H1 (cell line): ENCODE measurements at regions not wholly inside any gene's neighbourhood (a gene's known extent, or its start where the extent isn't known, plus 50 kb on each side); places are given as distances from the start of the nearest gene placed in this dataset.

Experiments
- CTCF ChIA-PET: fragments of 300-600 bp; sonication (Branson Sonifier 250); formaldehyde crosslinking; loops from one replicate; lab custom pipeline; 2021; ENCODE audit not compliant: partially characterized antibody; lab: Charles Lee
- POLR2A ChIA-PET: fragments of 300-600 bp; sonication (Branson Sonifier 250); formaldehyde crosslinking; loops from one replicate; lab custom pipeline; 2021; ENCODE audit warnings: inconsistent platforms; ENCODE audit not compliant: partially characterized antibody; lab: Charles Lee
- DNase-seq, 2 experiments: peaks; one replicate each; pipeline versions ENCODE4 v3.0.0 to v3.0.0-alpha.2; 2010 to 2022; ENCODE audit warnings: low spot score in 2 of 2, low read depth in 1 of 2, mixed read lengths in 1 of 2
- FAIRE-seq: peaks from 2 replicates; lab custom pipeline; 2011; peaks lifted over from hg19 to GRCh38; lab: Jason Lieb, UNC
- H2AFZ ChIP-seq: 2 replicates; pipeline ENCODE4 v1.8.1; 2012; ENCODE audit warnings: low read length, inconsistent platforms
- H2AK5ac ChIP-seq: 2 replicates; pipeline ENCODE4 v1.6.1; 2013; ENCODE audit warnings: low read depth, low read length
- H2BK120ac ChIP-seq: replicated peaks from 2 replicates; pipeline ENCODE3; 2013; ENCODE audit warnings: low read depth, low read length, inconsistent platforms
- H2BK12ac ChIP-seq: 2 replicates; pipeline ENCODE4 v1.6.1; 2013; ENCODE audit warnings: low read depth, low read length
- H2BK15ac ChIP-seq: 2 replicates; pipeline ENCODE4 v1.6.1; 2013; ENCODE audit warnings: low read length
- H2BK20ac ChIP-seq: 2 replicates; pipeline ENCODE4 v1.6.1; 2013; ENCODE audit warnings: low read length
- H2BK5ac ChIP-seq: 2 replicates; pipeline ENCODE4 v1.6.1; 2013; ENCODE audit warnings: low read depth, low read length
- H3K14ac ChIP-seq: 2 replicates; pipeline ENCODE4 v1.6.1; 2013; ENCODE audit warnings: inconsistent platforms; ENCODE audit not compliant: insufficient read length
- H3K18ac ChIP-seq: 2 replicates; pipeline ENCODE4 v1.6.1; 2013; ENCODE audit warnings: low read length; ENCODE audit errors: extremely low read depth
- H3K23ac ChIP-seq: 2 replicates; pipeline ENCODE4 v1.6.1; 2013; ENCODE audit warnings: inconsistent platforms; ENCODE audit not compliant: insufficient read length
- H3K23me2 ChIP-seq: 2 replicates; pipeline ENCODE4 v1.6.1; 2013; ENCODE audit warnings: low read depth, low read length
- H3K27ac ChIP-seq: 2 replicates; pipeline ENCODE4 v1.6.1; 2011; ENCODE audit warnings: low read depth, low read length, inconsistent platforms
- H3K27me3 ChIP-seq, 4 experiments: replicated peaks in 1 of 4; 1 replicate in 1 of 4; 2 replicates in 3 of 4; pipeline versions ENCODE4 v1.6.1 to v1.8.1; 2011 to 2013; ENCODE audit warnings: low read length in 3 of 4, mild to moderate bottlenecking in 3 of 4, inconsistent platforms in 2 of 4, mixed read lengths in 2 of 4, moderate library complexity in 1 of 4; ENCODE audit not compliant: control insufficient read depth in 3 of 4, insufficient read depth in 3 of 4; ENCODE audit errors: extremely low read depth in 1 of 4
- H3K36me3 ChIP-seq, 4 experiments: 2 replicates each; pipeline versions ENCODE4 v1.6.1 to v1.8.1; 2011 to 2013; ENCODE audit warnings: mild to moderate bottlenecking in 4 of 4, low read length in 3 of 4, moderate library complexity in 2 of 4, control low read depth in 1 of 4, inconsistent platforms in 1 of 4; ENCODE audit not compliant: insufficient read depth in 4 of 4, control insufficient read depth in 2 of 4
- H3K4ac ChIP-seq: replicated peaks from 2 replicates; pipeline ENCODE3; 2013; ENCODE audit warnings: low read length, low read depth, mixed read lengths, inconsistent platforms; ENCODE audit not compliant: insufficient read length
- H3K4me1 ChIP-seq, 4 experiments: replicated peaks in 1 of 4; 1 replicate in 1 of 4; 2 replicates in 3 of 4; pipeline versions ENCODE4 v1.6.1 to v1.8.1; 2011 to 2013; ENCODE audit warnings: low read length in 3 of 4, inconsistent platforms in 2 of 4, mixed read lengths in 1 of 4; ENCODE audit not compliant: insufficient read depth in 4 of 4, control insufficient read depth in 3 of 4
- H3K4me2 ChIP-seq, 2 experiments: 2 replicates each; pipeline versions ENCODE4 v1.6.1 to v1.8.1; 2011 to 2013; ENCODE audit warnings: low read depth in 2 of 2, low read length in 2 of 2, control low read depth in 1 of 2, inconsistent platforms in 1 of 2, mild to moderate bottlenecking in 1 of 2; ENCODE audit not compliant: insufficient read depth in 1 of 2
- H3K4me3 ChIP-seq, 4 experiments: fragments of 200-600, 300-600 bp in 1 of 4; sonication (generic), shearing (Covaris generic), sonication (Bioruptor Twin) in 1 of 4; 2 replicates each; pipeline versions ENCODE4 v1.5.1 to v1.8.1; 2011 to 2016; ENCODE audit warnings: low read length in 4 of 4, low read depth in 3 of 4, control low read depth in 2 of 4, inconsistent platforms in 2 of 4, mild to moderate bottlenecking in 2 of 4, mixed read lengths in 1 of 4, moderate library complexity in 1 of 4; ENCODE audit not compliant: insufficient read depth in 2 of 4; ENCODE audit errors: extremely low read depth in 1 of 4
- H3K56ac ChIP-seq: replicated peaks from 2 replicates; pipeline ENCODE3; 2013; ENCODE audit warnings: low read depth, mild to moderate bottlenecking, mixed read lengths, low read length, inconsistent platforms; ENCODE audit not compliant: insufficient read length
- H3K79me1 ChIP-seq: 2 replicates; pipeline ENCODE4 v1.6.1; 2013; ENCODE audit warnings: low read depth, low read length, control low read depth
- H3K79me2 ChIP-seq, 2 experiments: 2 replicates each; pipeline versions ENCODE4 v1.6.1 to v1.8.1; 2012 to 2013; ENCODE audit warnings: low read length in 2 of 2, mild to moderate bottlenecking in 2 of 2, inconsistent platforms in 1 of 2; ENCODE audit not compliant: insufficient read depth in 2 of 2, control insufficient read depth in 1 of 2
- H3K9ac ChIP-seq, 4 experiments: replicated peaks in 1 of 4; 1 replicate in 1 of 4; 2 replicates in 3 of 4; pipeline versions ENCODE4 v1.6.1 to v1.8.1; 2011 to 2013; ENCODE audit warnings: low read depth in 3 of 4, low read length in 3 of 4, control low read depth in 2 of 4, mild to moderate bottlenecking in 2 of 4, moderate library complexity in 2 of 4, inconsistent platforms in 1 of 4; ENCODE audit errors: extremely low read depth in 1 of 4
- H3K9me3 ChIP-seq, 2 experiments: 2 replicates each; pipeline versions ENCODE4 v1.6.1 to v1.8.1; 2012 to 2013; ENCODE audit warnings: mild to moderate bottlenecking in 2 of 2, moderate library complexity in 2 of 2, control low read depth in 1 of 2, inconsistent platforms in 1 of 2, low read depth in 1 of 2, low read length in 1 of 2, mixed read lengths in 1 of 2; ENCODE audit not compliant: insufficient read depth in 2 of 2
- H4K20me1 ChIP-seq, 2 experiments: replicated peaks in 1 of 2; 2 replicates each; pipeline versions ENCODE3 to v1.8.1; 2011 to 2013; ENCODE audit warnings: inconsistent platforms in 2 of 2, low read length in 2 of 2, mild to moderate bottlenecking in 1 of 2; ENCODE audit not compliant: insufficient read depth in 2 of 2, control insufficient read depth in 1 of 2
- H4K5ac ChIP-seq: 2 replicates; pipeline ENCODE4 v1.6.1; 2013; ENCODE audit warnings: low read length, low read depth, mixed read lengths, inconsistent platforms; ENCODE audit not compliant: insufficient read length
- H4K8ac ChIP-seq: 2 replicates; pipeline ENCODE4 v1.8.0; 2013; ENCODE audit warnings: mild to moderate bottlenecking, moderate library complexity, low read length, inconsistent platforms; ENCODE audit not compliant: insufficient read depth; ENCODE audit errors: extremely low read depth
- H4K91ac ChIP-seq: replicated peaks from 2 replicates; pipeline ENCODE3; 2013; ENCODE audit warnings: low read length, mixed read lengths, inconsistent platforms; ENCODE audit not compliant: insufficient read length
- CBX5 ChIP-seq: fragments of 300-800, 300-1000 bp; sonication (generic); IDR thresholded peaks from 2 replicates; pipeline ENCODE4 v1.7.1; 2016; ENCODE audit warnings: antibody characterized with exemption, low read length, low read depth
- WGBS, 2 experiments: shearing (Covaris generic) in 1 of 2; methylation state at CpG; one replicate each; pipeline versions ENCODE4 v1.1.6 to v1.1.7; 2013 to 2015; ENCODE audit warnings: low lambda C conversion rate in 2 of 2, mixed read lengths in 2 of 2, inconsistent platforms in 1 of 2, low coverage in 1 of 2, missing lambda C conversion rate in 1 of 2; ENCODE audit not compliant: insufficient replicate concordance in 2 of 2, insufficient coverage in 1 of 2, insufficient read length in 1 of 2; ENCODE audit errors: extremely low coverage in 1 of 2, missing lambda C conversion rate in 1 of 2; 5-methylcytosine and 5-hydroxymethylcytosine counted together
- TF ChIP-seq, protein P1 (sequence below): IDR thresholded peaks from 2 replicates; pipeline ENCODE4 v1.6.1; 2011; ENCODE audit warnings: low read length, improper control_type of control experiment

- ChIA-PET CTCF (interaction anchor here (0.8 kb wide), 1 partner anchor 38 kb away, joined by 3 read pairs; no protein-coding TSS in a partner anchor), POLR2A (no interaction called here)
- Histone ChIP-seq H2BK120ac (no peak overlapping the region), H3K18ac (no peak overlapping the region), H3K4me2 (no peak overlapping the region), H2BK12ac (0 out of 2 replicates have a peak overlapping the region, but pooled peaks have one; percentile 20), H3K79me1 (no peaks in the 10 kb centered on the region), H3K27me3 (no peaks in the 10 kb centered on the region), H2AK5ac (no peak overlapping the region), H2BK20ac (no peak overlapping the region), H4K5ac (no peak overlapping the region), H2AFZ (no peak overlapping the region), H3K4me3 (no peak overlapping the region), H4K8ac (no peak overlapping the region), H3K9ac (no peak overlapping the region), H3K79me2 (no peaks in the 10 kb centered on the region), H3K56ac (no peak overlapping the region), H3K23me2 (no peaks in the 10 kb centered on the region), H3K14ac (no peak overlapping the region), H3K9me3 (no peaks in the 10 kb centered on the region), H4K20me1 (no peaks in the 10 kb centered on the region), H3K4me1 (peaks cover 0 to 6% (median 1%) of the 10 kb centered on the region in 4 experiments; a peak in 2 of 7 replicates), H2BK5ac (no peak overlapping the region), H4K91ac (no peak overlapping the region), H3K4ac (no peak overlapping the region), H3K36me3 (no peaks in the 10 kb centered on the region), H3K23ac (no peak overlapping the region), H2BK15ac (no peak overlapping the region), H3K27ac (no peak overlapping the region)
- no peak for DNase-seq
- FAIRE-seq = no peak
- 98% methylated on average over 3 of the region's 3 CpGs; no CpG with 5 or more reads in 1 of the 2 experiments for WGBS, 2 experiments
- TF ChIP-seq, protein P1, sequence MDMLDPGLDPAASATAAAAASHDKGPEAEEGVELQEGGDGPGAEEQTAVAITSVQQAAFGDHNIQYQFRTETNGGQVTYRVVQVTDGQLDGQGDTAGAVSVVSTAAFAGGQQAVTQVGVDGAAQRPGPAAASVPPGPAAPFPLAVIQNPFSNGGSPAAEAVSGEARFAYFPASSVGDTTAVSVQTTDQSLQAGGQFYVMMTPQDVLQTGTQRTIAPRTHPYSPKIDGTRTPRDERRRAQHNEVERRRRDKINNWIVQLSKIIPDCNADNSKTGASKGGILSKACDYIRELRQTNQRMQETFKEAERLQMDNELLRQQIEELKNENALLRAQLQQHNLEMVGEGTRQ = no peak
- TF ChIP-seq CBX5 = no peak
Observed at GRCh38 chr3:5465183-5465582, 277.7 kb downstream of the EDEM1 start.
